HEK293 (cell line): ENCODE measurements at regions not wholly inside any gene's neighbourhood (a gene's known extent, or its start where the extent isn't known, plus 50 kb on each side); places are given as distances from the start of the nearest gene placed in this dataset.

ENCODE experiments used
- CTCF ChIA-PET: fragments of 350-600 bp; formaldehyde crosslinking; extraction: SDS; loops from one replicate; lab custom pipeline; 2021; ENCODE audit warnings: antibody characterized with exemption; lab: Yijun Ruan, JAX
- POLR2A ChIA-PET: fragments of 300-600 bp; formaldehyde crosslinking; extraction: SDS; loops from one replicate; lab custom pipeline; 2020; ENCODE audit warnings: antibody characterized with exemption, inconsistent platforms; lab: Yijun Ruan, JAX
- H3K27ac ChIP-seq: fragments of 200-500 bp; sonication (Bioruptor generic); 2 replicates; pipeline ENCODE4 v1.5.1; 2014; ENCODE audit warnings: low read depth, low read length, control low read depth, inconsistent platforms; ENCODE audit errors: extremely low read depth
- H3K36me3 ChIP-seq, 2 experiments: fragments of 200-500 bp in 1 of 2; sonication (Bioruptor generic) in 1 of 2; 1 replicate in 1 of 2; 2 replicates in 1 of 2; pipeline ENCODE4 v1.5.1; 2014 to 2017; ENCODE audit warnings: inconsistent platforms in 2 of 2, low read length in 2 of 2; ENCODE audit not compliant: control insufficient read depth in 2 of 2, insufficient read depth in 1 of 2
- H3K4me1 ChIP-seq: fragments of 200-500 bp; sonication (Bioruptor generic); 2 replicates; pipeline ENCODE4 v1.5.1; 2014; ENCODE audit warnings: mild to moderate bottlenecking, low read length, inconsistent platforms; ENCODE audit not compliant: control insufficient read depth, insufficient read depth
- H3K4me3 ChIP-seq: 2 replicates; pipeline ENCODE4 v1.5.1; 2011; ENCODE audit warnings: low read depth, mild to moderate bottlenecking, control low read depth, low read length, moderate library complexity
- H3K9me3 ChIP-seq: fragments of 200-500 bp; sonication (Bioruptor generic); 2 replicates; pipeline ENCODE4 v1.5.1; 2014; ENCODE audit warnings: low read depth, low read length, inconsistent platforms; ENCODE audit not compliant: control insufficient read depth, insufficient read depth
- HOXC10 ChIP-seq: sonication (generic); formaldehyde crosslinking; IDR thresholded peaks from 2 replicates; pipeline ENCODE4 v1.8.1; 2023; ENCODE audit warnings: mild to moderate bottlenecking, missing genetic modification reagents
- OVOL3 ChIP-seq: fragments of 450-650 bp; formaldehyde crosslinking; IDR thresholded peaks from 2 replicates; pipeline ENCODE4 v1.5.1; 2016; ENCODE audit warnings: missing biosample characterization, missing genetic modification characterization
- RBAK ChIP-seq: fragments of 450-650 bp; formaldehyde crosslinking; IDR thresholded peaks from 2 replicates; pipeline ENCODE4 v1.5.1; 2016; ENCODE audit warnings: missing biosample characterization, missing genetic modification characterization
- WT1 ChIP-seq: fragments of 450-650 bp; formaldehyde crosslinking; IDR thresholded peaks from 2 replicates; pipeline ENCODE4 v1.5.1; 2016; ENCODE audit warnings: missing biosample characterization, missing genetic modification characterization
- ZBTB44 ChIP-seq: fragments of 450-650 bp; IDR thresholded peaks from 2 replicates; pipeline ENCODE4 v1.5.1; 2018; ENCODE audit warnings: missing biosample characterization, mild to moderate bottlenecking, missing genetic modification characterization
- ZEB2 ChIP-seq: fragments of 450-650 bp; formaldehyde crosslinking; IDR thresholded peaks from 2 replicates; pipeline ENCODE4 v1.5.1; 2016; ENCODE audit warnings: missing biosample characterization, missing genetic modification characterization
- ZIC2 ChIP-seq: fragments of 450-650 bp; formaldehyde crosslinking; IDR thresholded peaks from 2 replicates; pipeline ENCODE4 v1.5.1; 2016; ENCODE audit warnings: missing biosample characterization, missing genetic modification characterization
- ZNF518A ChIP-seq: fragments of 450-650 bp; formaldehyde crosslinking; conservative IDR thresholded peaks from 2 replicates; pipeline ENCODE4 v1.5.1; 2016; ENCODE audit warnings: low read depth, missing biosample characterization, missing genetic modification characterization
- ZNF664 ChIP-seq: fragments of 450-650 bp; formaldehyde crosslinking; IDR thresholded peaks from 2 replicates; pipeline ENCODE4 v1.5.1; 2016; ENCODE audit warnings: missing biosample characterization, missing genetic modification characterization

- TF ChIP-seq ZNF518A (tag by site-specific recombination) = peak; percentile 64
Measured at GRCh38 chr19:13672480-13673175, 91.7 kb upstream of the MRI1 start (continued).

- no peak overlapping the region for H3K4me3 ChIP-seq
- ChIA-PET POLR2A (no interaction called here), CTCF (interaction anchor here (1.0 kb wide), 1 partner anchor 46 kb away, joined by 3 read pairs; no protein-coding TSS in a partner anchor)
- H3K4me1 ChIP-seq = no peaks in the 10 kb centered on the region
- H3K27ac ChIP-seq = no peak overlapping the region
- TF ChIP-seq OVOL3 (tag by site-specific recombination) (no peak), ZBTB44 (tag by site-specific recombination) (peak; percentile 48; the same call in 1 of the 2 replicates)
- no peaks in the 10 kb centered on the region for H3K9me3 ChIP-seq
- H3K36me3 ChIP-seq = no peaks in the 10 kb centered on the region
Measured at GRCh38 chr19:13670846-13671245, 93.5 kb upstream of the MRI1 start.

GRCh38 chr19:13669780-13670355, 94.5 kb upstream of the MRI1 start:
- Histone ChIP-seq H3K9me3 (no peaks in the 10 kb centered on the region), H3K27ac (no peak overlapping the region), H3K4me3 (no peak overlapping the region), H3K36me3 (no peaks in the 10 kb centered on the region), H3K4me1 (no peaks in the 10 kb centered on the region)
- TF ChIP-seq ZIC2 = no peak
- no peak for TF ChIP-seq HOXC10 (CRISPR knock-in tag)
- no peak for TF ChIP-seq ZNF664 (tag by site-specific recombination)
- TF ChIP-seq ZEB2 (tag by site-specific recombination) = no peak
- POLR2A ChIA-PET = no interaction called here
- CTCF ChIA-PET = interaction anchor here (0.5 to 1.0 kb wide), 5 partner anchors 9 to 392 kb away, joined by 3 to 5 read pairs (median 4); no protein-coding TSS in a partner anchor

GRCh38 chr19:13668964-13669363, 95.4 kb upstream of the MRI1 start:
- H3K4me3 ChIP-seq = no peak overlapping the region
- H3K9me3 ChIP-seq = no peaks in the 10 kb centered on the region
- ChIA-PET POLR2A (no interaction called here), CTCF (interaction anchor here (0.6 kb wide), 1 partner anchor 833 kb away, joined by 3 read pairs; no protein-coding TSS in a partner anchor)
- H3K27ac ChIP-seq = no peak overlapping the region
- no peak for TF ChIP-seq WT1 (tag by site-specific recombination)
- no peak for TF ChIP-seq RBAK (tag by site-specific recombination)
- no peak for TF ChIP-seq ZBTB44 (tag by site-specific recombination)
- no peaks in the 10 kb centered on the region for H3K4me1 ChIP-seq
- H3K36me3 ChIP-seq = no peaks in the 10 kb centered on the region
